PC-9 (cell line): ENCODE measurements at regions not wholly inside any gene's neighbourhood (a gene's known extent, or its start where the extent isn't known, plus 50 kb on each side); places are given as distances from the start of the nearest gene placed in this dataset.

Experiments used
- BruUV-seq: library from RNA; stranded (reverse); fragments of 400-500 nt; replicated peaks from 2 replicates; lab custom pipeline; 2021; lab: Mats Ljungman, UMichigan
- CTCF ChIA-PET: fragments of 300-600 bp; sonication (Branson Sonifier 250); formaldehyde crosslinking; loops from one replicate; lab custom pipeline; 2022; ENCODE audit warnings: antibody characterized with exemption; lab: Charles Lee
- POLR2A ChIA-PET: fragments of 300-600 bp; sonication (Branson Sonifier 250); formaldehyde crosslinking; loops from one replicate; lab custom pipeline; 2022; ENCODE audit warnings: antibody characterized with exemption; ENCODE audit not compliant: unreplicated experiment; lab: Charles Lee
- DNase-seq, 2 experiments: peaks; one replicate each; pipeline versions ENCODE4 v3.0.0 to v3.0.0-alpha.2; 2015 to 2022; ENCODE audit warnings: mixed read lengths in 1 of 2
- H2AFZ ChIP-seq: fragments of 200-600 bp; sonication (generic); 2 replicates; pipeline ENCODE4 v1.8.1; 2017; ENCODE audit warnings: antibody characterized with exemption
- H3F3A ChIP-seq: fragments of 200-600 bp; sonication (generic); 2 replicates; pipeline ENCODE4 v1.8.1; 2017; ENCODE audit warnings: antibody characterized with exemption, mild to moderate bottlenecking, low read depth; ENCODE audit not compliant: insufficient read depth
- H3K27ac ChIP-seq: fragments of 200-600 bp; sonication (generic); 2 replicates; pipeline ENCODE4 v1.6.1; 2016; ENCODE audit warnings: mixed run types
- H3K27me3 ChIP-seq: fragments of 200-600 bp; sonication (generic); 2 replicates; pipeline ENCODE4 v1.6.1; 2016; ENCODE audit warnings: low read depth, mixed run types; ENCODE audit not compliant: insufficient read depth
- H3K36me3 ChIP-seq: fragments of 200-600 bp; sonication (generic); 2 replicates; pipeline ENCODE4 v1.6.1; 2016; ENCODE audit warnings: low read depth, mixed run types
- H3K4me1 ChIP-seq: fragments of 200-600 bp; sonication (generic); replicated peaks from 2 replicates; pipeline ENCODE4 v1.6.1; 2016; ENCODE audit warnings: mixed run types; ENCODE audit not compliant: insufficient read depth
- H3K4me2 ChIP-seq: fragments of 200-600 bp; sonication (generic); 2 replicates; pipeline ENCODE4 v1.6.1; 2017; ENCODE audit warnings: mixed run types
- H3K4me3 ChIP-seq: fragments of 200-600 bp; sonication (generic); 2 replicates; pipeline ENCODE4 v1.6.1; 2016; ENCODE audit warnings: mixed run types
- H3K79me2 ChIP-seq: fragments of 200-600 bp; sonication (generic); 2 replicates; pipeline ENCODE4 v1.6.1; 2017; ENCODE audit warnings: low read depth, mixed run types
- H3K9me2 ChIP-seq: fragments of 200-600 bp; sonication (generic); 2 replicates; pipeline ENCODE4 v1.8.1; 2017; ENCODE audit warnings: mild to moderate bottlenecking; ENCODE audit not compliant: insufficient read depth
- H3K9me3 ChIP-seq: fragments of 200-600 bp; sonication (generic); 2 replicates; pipeline ENCODE4 v1.8.1; 2016; ENCODE audit warnings: low read depth; ENCODE audit not compliant: insufficient read depth
- H4K20me1 ChIP-seq: fragments of 200-600 bp; sonication (generic); 2 replicates; pipeline ENCODE4 v1.8.1; 2017; ENCODE audit not compliant: insufficient read depth
- CTCF ChIP-seq: fragments of 200-600 bp; sonication (generic); conservative IDR thresholded peaks from 2 replicates; pipeline ENCODE4 v1.6.1; 2017; ENCODE audit warnings: mixed run types, antibody characterized with exemption, mild to moderate bottlenecking, moderate library complexity
- EZH2 ChIP-seq: fragments of 200-600 bp; sonication (generic); IDR thresholded peaks from 2 replicates; pipeline ENCODE4 v1.8.0; 2017; ENCODE audit warnings: antibody characterized with exemption, low read depth
- intact Hi-C: fragments of 100-400 bp; cut with micrococcal nuclease; formaldehyde crosslinking; loops from one replicate; pipeline ENCODE4 v1.10.0; 2022; ENCODE audit not compliant: unreplicated experiment

GRCh38 chr5:125497651-125498050 lies 751.2 kb upstream of the ZNF608 start:
- no peaks in the 10 kb centered on the region for H3K9me3 ChIP-seq
- intact Hi-C loops: no loop called here
- CTCF ChIA-PET: no interaction called here

GRCh38 chr5:125499636-125500332 lies 753.3 kb upstream of the ZNF608 start:
- Histone ChIP-seq H3K9me2 (no peaks in the 10 kb centered on the region), H3K9me3 (no peaks in the 10 kb centered on the region), H3K4me1 (0 out of 2 replicates have a peak, but pooled peaks cover 6% of the 10 kb centered on the region), H3K36me3 (no peaks in the 10 kb centered on the region), H3K79me2 (no peaks in the 10 kb centered on the region), H2AFZ (no peak overlapping the region), H3K27me3 (no peaks in the 10 kb centered on the region), H4K20me1 (no peaks in the 10 kb centered on the region), H3K4me2 (no peak overlapping the region), H3K27ac (no peak overlapping the region), H3F3A (no peaks in the 10 kb centered on the region), H3K4me3 (no peak overlapping the region)
- POLR2A ChIA-PET: no interaction called here
- no TSS peak for BruUV-seq
- no peak for DNase-seq
- CTCF ChIA-PET: no interaction called here
- intact Hi-C loops: no loop called here
- TF ChIP-seq CTCF: no peak
- no peak for TF ChIP-seq EZH2

More at GRCh38 chr5:125497651-125498050, 751.2 kb upstream of the ZNF608 start:
- no peak overlapping the region for H3K4me3 ChIP-seq
- no peak for DNase-seq
- H3K79me2 ChIP-seq: no peaks in the 10 kb centered on the region
- H4K20me1 ChIP-seq: no peaks in the 10 kb centered on the region
- 0 out of 2 replicates have a peak, but pooled peaks cover 6% of the 10 kb centered on the region for H3K4me1 ChIP-seq
- H2AFZ ChIP-seq: no peak overlapping the region
- no TSS peak for BruUV-seq
- H3F3A ChIP-seq: no peaks in the 10 kb centered on the region
- no peak overlapping the region for H3K4me2 ChIP-seq
- H3K9me2 ChIP-seq: no peaks in the 10 kb centered on the region
- POLR2A ChIA-PET: no interaction called here
- 0 out of 2 replicates have a peak, but pooled peaks cover under 1% of the 10 kb centered on the region for H3K36me3 ChIP-seq
- H3K27ac ChIP-seq: no peak overlapping the region
- H3K27me3 ChIP-seq: no peaks in the 10 kb centered on the region
- TF ChIP-seq CTCF (no peak), EZH2 (no peak)

GRCh38 chr5:125501396-125501795 lies 755.0 kb upstream of the ZNF608 start:
- Histone ChIP-seq H3F3A (no peaks in the 10 kb centered on the region), H3K27me3 (no peaks in the 10 kb centered on the region), H3K79me2 (no peaks in the 10 kb centered on the region), H3K4me1 (0 out of 2 replicates have a peak, but pooled peaks cover 6% of the 10 kb centered on the region), H3K36me3 (no peaks in the 10 kb centered on the region), H2AFZ (no peak overlapping the region), H3K4me2 (no peak overlapping the region), H3K9me2 (no peaks in the 10 kb centered on the region), H3K9me3 (no peaks in the 10 kb centered on the region), H3K27ac (no peak overlapping the region), H4K20me1 (no peaks in the 10 kb centered on the region), H3K4me3 (no peak overlapping the region)
- intact Hi-C loops: no loop called here
- no peak for TF ChIP-seq EZH2
- TF ChIP-seq CTCF: no peak
- no peak for DNase-seq
- CTCF ChIA-PET: no interaction called here
- POLR2A ChIA-PET: no interaction called here
- BruUV-seq: no TSS peak
